Activated CD8-positive, alpha-beta T cell treated with anti-CD3 and anti-CD28 coated beads, Interleukin-2, amount 10 ng/mL, durations not matched to agents 7 days and 5 days (primary cell): ENCODE measurements at regions not wholly inside any gene's neighbourhood (a gene's known extent, or its start where the extent isn't known, plus 50 kb on each side); places are given as distances from the start of the nearest gene placed in this dataset.

Experiments used
- ATAC-seq: fragments of 150-1000 bp; cut with Tn5 transposase; one replicate; pipeline ENCODE4 v1.10.0; 2021; ENCODE audit warnings: moderate library complexity
- CTCF ChIA-PET: fragments of 350-600 bp; sonication (Branson Sonifier 250); formaldehyde crosslinking; loops from one replicate; lab custom pipeline; 2021; ENCODE audit warnings: antibody characterized with exemption; lab: Charles Lee
- POLR2A ChIA-PET: fragments of 350-600 bp; sonication (Branson Sonifier 250); formaldehyde crosslinking; loops from one replicate; lab custom pipeline; 2021; ENCODE audit warnings: antibody characterized with exemption; lab: Charles Lee
- DNase-seq: peaks from one replicate; pipeline ENCODE4 v3.0.0-alpha.2; 2020
- H3K27ac Mint-ChIP-seq: one replicate; pipeline ENCODE4 v1.8.0; 2021; ENCODE audit warnings: mild to moderate bottlenecking, mixed read lengths
- H3K27me3 Mint-ChIP-seq: one replicate; pipeline ENCODE4 v1.8.0; 2021; ENCODE audit warnings: low read depth, mixed read lengths
- H3K36me3 Mint-ChIP-seq: one replicate; pipeline ENCODE4 v1.8.0; 2021; ENCODE audit warnings: low read depth, mixed read lengths
- H3K4me1 Mint-ChIP-seq: one replicate; pipeline ENCODE4 v1.8.0; 2021; ENCODE audit warnings: low read depth, mixed read lengths
- H3K4me3 Mint-ChIP-seq: one replicate; pipeline ENCODE4 v1.8.0; 2021; ENCODE audit warnings: mild to moderate bottlenecking, mixed read lengths
- H3K9me3 Mint-ChIP-seq: one replicate; pipeline ENCODE4 v1.8.0; 2022; ENCODE audit warnings: mixed read lengths; ENCODE audit not compliant: insufficient read depth

- Mint-ChIP-seq H3K4me1 (no peaks in the 10 kb centered on the region), H3K4me3 (no peak overlapping the region), H3K9me3 (peaks cover 11% of the 10 kb centered on the region), H3K27me3 (no peaks in the 10 kb centered on the region), H3K36me3 (no peaks in the 10 kb centered on the region), H3K27ac (no peak overlapping the region)
- ATAC-seq (no peak), DNase-seq (no peak)
- POLR2A ChIA-PET = no interaction called here
- CTCF ChIA-PET = no interaction called here
Observed at GRCh38 chr6:164211254-164211653, 796.7 kb downstream of the QKI start.

GRCh38 chr6:164210783-164211182 lies 796.3 kb downstream of the QKI start:
- ChIA-PET POLR2A (no interaction called here), CTCF (no interaction called here)
- H3K27ac Mint-ChIP-seq = no peak overlapping the region
- H3K4me3 Mint-ChIP-seq = no peak overlapping the region
- no peaks in the 10 kb centered on the region for H3K36me3 Mint-ChIP-seq
- H3K9me3 Mint-ChIP-seq = peaks cover 11% of the 10 kb centered on the region
- ATAC-seq (no peak), DNase-seq (no peak)
- H3K4me1 Mint-ChIP-seq = no peaks in the 10 kb centered on the region
- H3K27me3 Mint-ChIP-seq = no peaks in the 10 kb centered on the region

- CTCF ChIA-PET = no interaction called here
- H3K4me3 Mint-ChIP-seq = no peak overlapping the region
- POLR2A ChIA-PET = no interaction called here
- ATAC-seq = no peak
- no peaks in the 10 kb centered on the region for H3K27me3 Mint-ChIP-seq
- peaks cover 10% of the 10 kb centered on the region for H3K9me3 Mint-ChIP-seq
- H3K36me3 Mint-ChIP-seq = no peaks in the 10 kb centered on the region
- no peaks in the 10 kb centered on the region for H3K4me1 Mint-ChIP-seq
- H3K27ac Mint-ChIP-seq = no peak overlapping the region
- no peak for DNase-seq
Observed at GRCh38 chr6:164210323-164210722, 795.8 kb downstream of the QKI start.

- POLR2A ChIA-PET = no interaction called here
- Mint-ChIP-seq H3K36me3 (no peaks in the 10 kb centered on the region), H3K4me3 (no peak overlapping the region), H3K27me3 (no peaks in the 10 kb centered on the region), H3K4me1 (no peaks in the 10 kb centered on the region), H3K9me3 (peaks cover 4% of the 10 kb centered on the region), H3K27ac (no peak overlapping the region)
- no peak for ATAC-seq
- CTCF ChIA-PET = no interaction called here
- no peak for DNase-seq
Observed at GRCh38 chr6:164208371-164208770, 793.9 kb downstream of the QKI start.

GRCh38 chr6:164206807-164207423 lies 792.4 kb downstream of the QKI start:
- no peak for DNase-seq
- ChIA-PET POLR2A (no interaction called here), CTCF (no interaction called here)
- no peak overlapping the region for H3K27ac Mint-ChIP-seq
- H3K4me3 Mint-ChIP-seq = no peak overlapping the region
- no peaks in the 10 kb centered on the region for H3K27me3 Mint-ChIP-seq
- H3K9me3 Mint-ChIP-seq = peaks cover 4% of the 10 kb centered on the region
- ATAC-seq = no peak
- H3K36me3 Mint-ChIP-seq = no peaks in the 10 kb centered on the region
- H3K4me1 Mint-ChIP-seq = no peaks in the 10 kb centered on the region

GRCh38 chr6:164200071-164200470 lies 785.6 kb downstream of the QKI start:
- ATAC-seq = no peak

GRCh38 chr6:164195942-164196281 lies 781.4 kb downstream of the QKI start:
- DNase-seq (no peak), ATAC-seq (no peak)
- H3K4me1 Mint-ChIP-seq = no peaks in the 10 kb centered on the region
- no peaks in the 10 kb centered on the region for H3K27me3 Mint-ChIP-seq
- POLR2A ChIA-PET = no interaction called here
- H3K9me3 Mint-ChIP-seq = no peaks in the 10 kb centered on the region
- H3K36me3 Mint-ChIP-seq = no peaks in the 10 kb centered on the region
- CTCF ChIA-PET = no interaction called here
- H3K27ac Mint-ChIP-seq = no peak overlapping the region
- H3K4me3 Mint-ChIP-seq = no peak overlapping the region

More at GRCh38 chr6:164200071-164200470, 785.6 kb downstream of the QKI start:
- ChIA-PET CTCF (no interaction called here), POLR2A (no interaction called here)
- DNase-seq = no peak
- H3K27me3 Mint-ChIP-seq = no peaks in the 10 kb centered on the region
- H3K4me3 Mint-ChIP-seq = no peak overlapping the region
- no peaks in the 10 kb centered on the region for H3K4me1 Mint-ChIP-seq
- H3K36me3 Mint-ChIP-seq = no peaks in the 10 kb centered on the region
- no peak overlapping the region for H3K27ac Mint-ChIP-seq
- no peaks in the 10 kb centered on the region for H3K9me3 Mint-ChIP-seq

- no peak overlapping the region for H3K4me3 Mint-ChIP-seq
- no peak for ATAC-seq
- H3K9me3 Mint-ChIP-seq = no peaks in the 10 kb centered on the region
- no peak overlapping the region for H3K27ac Mint-ChIP-seq
- H3K36me3 Mint-ChIP-seq = no peaks in the 10 kb centered on the region
- ChIA-PET CTCF (no interaction called here), POLR2A (no interaction called here)
- no peaks in the 10 kb centered on the region for H3K4me1 Mint-ChIP-seq
- H3K27me3 Mint-ChIP-seq = no peaks in the 10 kb centered on the region
- DNase-seq = no peak
Observed at GRCh38 chr6:164195278-164195941, 780.9 kb downstream of the QKI start.

- ChIA-PET CTCF (no interaction called here), POLR2A (no interaction called here)
- Mint-ChIP-seq H3K36me3 (no peaks in the 10 kb centered on the region), H3K27me3 (no peaks in the 10 kb centered on the region), H3K27ac (no peak overlapping the region), H3K9me3 (no peaks in the 10 kb centered on the region), H3K4me3 (no peak overlapping the region), H3K4me1 (no peaks in the 10 kb centered on the region)
- ATAC-seq = no peak
- no peak for DNase-seq
Observed at GRCh38 chr6:164188861-164189260, 774.3 kb downstream of the QKI start.

GRCh38 chr6:164185471-164185871 lies 771.0 kb downstream of the QKI start:
- DNase-seq = no peak
- POLR2A ChIA-PET = no interaction called here
- no peak overlapping the region for H3K27ac Mint-ChIP-seq
- ATAC-seq = no peak
- no peaks in the 10 kb centered on the region for H3K36me3 Mint-ChIP-seq
- H3K4me1 Mint-ChIP-seq = no peaks in the 10 kb centered on the region
- no peak overlapping the region for H3K4me3 Mint-ChIP-seq
- H3K27me3 Mint-ChIP-seq = no peaks in the 10 kb centered on the region
- CTCF ChIA-PET = no interaction called here
- H3K9me3 Mint-ChIP-seq = no peaks in the 10 kb centered on the region

GRCh38 chr6:164184410-164184809 lies 769.9 kb downstream of the QKI start:
- no peaks in the 10 kb centered on the region for H3K36me3 Mint-ChIP-seq
- DNase-seq (no peak), ATAC-seq (no peak)
- no peaks in the 10 kb centered on the region for H3K27me3 Mint-ChIP-seq
- CTCF ChIA-PET = no interaction called here
- no peaks in the 10 kb centered on the region for H3K9me3 Mint-ChIP-seq
- POLR2A ChIA-PET = no interaction called here
- no peak overlapping the region for H3K4me3 Mint-ChIP-seq
- no peaks in the 10 kb centered on the region for H3K4me1 Mint-ChIP-seq
- H3K27ac Mint-ChIP-seq = no peak overlapping the region

GRCh38 chr6:164183556-164184123 lies 769.1 kb downstream of the QKI start:
- CTCF ChIA-PET = no interaction called here
- POLR2A ChIA-PET = no interaction called here
- ATAC-seq (no peak), DNase-seq (no peak)
- H3K4me3 Mint-ChIP-seq = no peak overlapping the region
- H3K27ac Mint-ChIP-seq = no peak overlapping the region
- H3K36me3 Mint-ChIP-seq = no peaks in the 10 kb centered on the region
- no peaks in the 10 kb centered on the region for H3K4me1 Mint-ChIP-seq
- no peaks in the 10 kb centered on the region for H3K27me3 Mint-ChIP-seq
- H3K9me3 Mint-ChIP-seq = no peaks in the 10 kb centered on the region
